ENCODE measurements at regions not wholly inside any gene's neighbourhood (a gene's known extent, or its start where the extent isn't known, plus 50 kb on each side); places are given as distances from the start of the nearest gene placed in this dataset.

DNA sequence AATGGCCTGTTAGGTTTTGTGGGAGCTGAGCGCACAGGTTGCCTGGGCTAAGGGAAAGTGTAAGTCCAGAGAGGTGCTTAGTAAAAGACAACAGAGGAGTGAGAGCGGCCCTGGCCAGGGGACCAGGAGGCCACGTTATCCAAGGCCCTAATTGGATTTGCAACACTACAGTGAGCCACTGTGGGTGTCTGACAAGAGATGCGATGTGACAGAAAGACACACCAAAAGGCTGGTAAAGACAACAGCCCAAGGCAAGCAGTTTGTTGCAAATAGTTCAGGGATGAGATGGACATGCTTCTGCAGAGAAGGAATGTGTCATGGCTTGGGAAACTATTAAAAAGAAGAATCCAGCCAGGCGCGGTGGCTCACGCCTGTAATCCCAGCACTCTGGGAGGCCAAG, 162.7 kb upstream of the KIT start:
- TF ChIP-seq SPI1 (IDR thresholded peaks at IDR 0.05; ENCODE audit: borderline replicate concordance, low read depth), result no peak
- TF ChIP-seq, protein P1, sequence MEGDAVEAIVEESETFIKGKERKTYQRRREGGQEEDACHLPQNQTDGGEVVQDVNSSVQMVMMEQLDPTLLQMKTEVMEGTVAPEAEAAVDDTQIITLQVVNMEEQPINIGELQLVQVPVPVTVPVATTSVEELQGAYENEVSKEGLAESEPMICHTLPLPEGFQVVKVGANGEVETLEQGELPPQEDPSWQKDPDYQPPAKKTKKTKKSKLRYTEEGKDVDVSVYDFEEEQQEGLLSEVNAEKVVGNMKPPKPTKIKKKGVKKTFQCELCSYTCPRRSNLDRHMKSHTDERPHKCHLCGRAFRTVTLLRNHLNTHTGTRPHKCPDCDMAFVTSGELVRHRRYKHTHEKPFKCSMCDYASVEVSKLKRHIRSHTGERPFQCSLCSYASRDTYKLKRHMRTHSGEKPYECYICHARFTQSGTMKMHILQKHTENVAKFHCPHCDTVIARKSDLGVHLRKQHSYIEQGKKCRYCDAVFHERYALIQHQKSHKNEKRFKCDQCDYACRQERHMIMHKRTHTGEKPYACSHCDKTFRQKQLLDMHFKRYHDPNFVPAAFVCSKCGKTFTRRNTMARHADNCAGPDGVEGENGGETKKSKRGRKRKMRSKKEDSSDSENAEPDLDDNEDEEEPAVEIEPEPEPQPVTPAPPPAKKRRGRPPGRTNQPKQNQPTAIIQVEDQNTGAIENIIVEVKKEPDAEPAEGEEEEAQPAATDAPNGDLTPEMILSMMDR (IDR thresholded peaks at IDR 0.05; ENCODE audit: insufficient read depth, low read length), result no peak
- TF ChIP-seq GABPA (IDR thresholded peaks at IDR 0.05; ENCODE audit: low read depth), result no peak
- TF ChIP-seq POLR2AphosphoS5 (IDR thresholded peaks at IDR 0.05; ENCODE audit: low read depth), result no peak
- TF ChIP-seq, protein P2, sequence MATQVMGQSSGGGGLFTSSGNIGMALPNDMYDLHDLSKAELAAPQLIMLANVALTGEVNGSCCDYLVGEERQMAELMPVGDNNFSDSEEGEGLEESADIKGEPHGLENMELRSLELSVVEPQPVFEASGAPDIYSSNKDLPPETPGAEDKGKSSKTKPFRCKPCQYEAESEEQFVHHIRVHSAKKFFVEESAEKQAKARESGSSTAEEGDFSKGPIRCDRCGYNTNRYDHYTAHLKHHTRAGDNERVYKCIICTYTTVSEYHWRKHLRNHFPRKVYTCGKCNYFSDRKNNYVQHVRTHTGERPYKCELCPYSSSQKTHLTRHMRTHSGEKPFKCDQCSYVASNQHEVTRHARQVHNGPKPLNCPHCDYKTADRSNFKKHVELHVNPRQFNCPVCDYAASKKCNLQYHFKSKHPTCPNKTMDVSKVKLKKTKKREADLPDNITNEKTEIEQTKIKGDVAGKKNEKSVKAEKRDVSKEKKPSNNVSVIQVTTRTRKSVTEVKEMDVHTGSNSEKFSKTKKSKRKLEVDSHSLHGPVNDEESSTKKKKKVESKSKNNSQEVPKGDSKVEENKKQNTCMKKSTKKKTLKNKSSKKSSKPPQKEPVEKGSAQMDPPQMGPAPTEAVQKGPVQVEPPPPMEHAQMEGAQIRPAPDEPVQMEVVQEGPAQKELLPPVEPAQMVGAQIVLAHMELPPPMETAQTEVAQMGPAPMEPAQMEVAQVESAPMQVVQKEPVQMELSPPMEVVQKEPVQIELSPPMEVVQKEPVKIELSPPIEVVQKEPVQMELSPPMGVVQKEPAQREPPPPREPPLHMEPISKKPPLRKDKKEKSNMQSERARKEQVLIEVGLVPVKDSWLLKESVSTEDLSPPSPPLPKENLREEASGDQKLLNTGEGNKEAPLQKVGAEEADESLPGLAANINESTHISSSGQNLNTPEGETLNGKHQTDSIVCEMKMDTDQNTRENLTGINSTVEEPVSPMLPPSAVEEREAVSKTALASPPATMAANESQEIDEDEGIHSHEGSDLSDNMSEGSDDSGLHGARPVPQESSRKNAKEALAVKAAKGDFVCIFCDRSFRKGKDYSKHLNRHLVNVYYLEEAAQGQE (IDR thresholded peaks at IDR 0.05; ENCODE audit: insufficient replicate concordance, low read depth), result no peak
- Histone ChIP-seq H3K4me3 (replicated peaks; ENCODE audit: insufficient read depth, low read length) (no peak overlapping the region), H3K27ac (replicated peaks) (no peak overlapping the region), H3K27me3 (ENCODE audit: insufficient read depth, poor library complexity, severe bottlenecking) (no peaks in the 10 kb centered on the region)
- DNase-seq (ENCODE audit: low read depth in 1 of 2, low spot score in 1 of 2), result no peak

DNA sequence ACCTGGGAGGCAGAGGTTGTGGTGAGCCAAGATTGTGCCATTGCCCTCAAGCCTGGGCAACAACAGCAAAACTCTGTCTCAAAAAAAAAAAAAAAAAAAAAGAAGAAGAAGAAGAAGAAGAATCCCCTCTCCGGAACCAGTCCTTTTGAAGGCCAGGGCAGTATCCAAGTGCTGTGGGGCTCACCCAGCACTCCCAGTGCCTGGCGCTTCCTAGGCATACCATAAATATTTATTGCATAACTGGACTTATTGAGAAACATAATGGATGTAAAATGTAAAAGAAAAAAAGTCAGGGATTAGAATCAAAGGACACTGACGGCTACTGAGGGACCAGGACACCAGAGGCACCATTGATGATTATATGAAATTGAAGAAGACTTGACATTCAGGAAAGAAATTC, 162.1 kb upstream of the KIT start:
- no peak overlapping the region for H3K4me3 ChIP-seq (replicated peaks; ENCODE audit: insufficient read depth, low read length)
- no peak for DNase-seq (ENCODE audit: low read depth in 1 of 2, low spot score in 1 of 2)
- TF ChIP-seq, protein P2 (IDR thresholded peaks at IDR 0.05; ENCODE audit: insufficient replicate concordance, low read depth), result no peak
- TF ChIP-seq POLR2AphosphoS5 (IDR thresholded peaks at IDR 0.05; ENCODE audit: low read depth), result no peak
- TF ChIP-seq GABPA (IDR thresholded peaks at IDR 0.05; ENCODE audit: low read depth), result no peak
- TF ChIP-seq, protein P1 (IDR thresholded peaks at IDR 0.05; ENCODE audit: insufficient read depth, low read length), result no peak
- no peak for TF ChIP-seq SPI1 (IDR thresholded peaks at IDR 0.05; ENCODE audit: borderline replicate concordance, low read depth)
- H3K27ac ChIP-seq (replicated peaks), result no peak overlapping the region
- H3K27me3 ChIP-seq (ENCODE audit: insufficient read depth, poor library complexity, severe bottlenecking), result no peaks in the 10 kb centered on the region

DNA sequence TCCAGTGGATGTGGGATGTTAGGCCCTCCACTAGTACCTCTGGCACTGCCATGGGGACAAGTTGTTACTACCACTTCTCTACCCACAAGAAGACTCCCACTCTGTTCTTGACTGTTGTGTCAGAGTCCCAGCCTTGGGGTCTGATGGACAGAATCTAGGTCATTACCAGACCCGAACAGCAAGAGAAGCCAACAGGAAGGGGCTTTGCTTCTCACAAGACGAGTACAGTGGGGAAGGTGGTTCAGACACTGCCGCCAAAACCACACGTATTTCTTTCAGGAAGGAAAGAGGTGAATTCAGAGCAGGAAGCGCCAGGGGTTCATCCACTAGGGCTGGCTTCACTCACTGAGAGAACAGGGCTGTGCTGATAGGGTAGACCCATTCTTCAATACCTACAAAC, 161.3 kb upstream of the KIT start:
- no peak overlapping the region for H3K4me3 ChIP-seq (replicated peaks; ENCODE audit: insufficient read depth, low read length)
- no peak overlapping the region for H3K27ac ChIP-seq (replicated peaks)
- TF ChIP-seq GABPA (IDR thresholded peaks at IDR 0.05; ENCODE audit: low read depth), result no peak
- TF ChIP-seq, protein P2 (IDR thresholded peaks at IDR 0.05; ENCODE audit: insufficient replicate concordance, low read depth), result no peak
- TF ChIP-seq POLR2AphosphoS5 (IDR thresholded peaks at IDR 0.05; ENCODE audit: low read depth), result no peak
- no peak for DNase-seq (ENCODE audit: low read depth in 1 of 2, low spot score in 1 of 2)
- H3K27me3 ChIP-seq (ENCODE audit: insufficient read depth, poor library complexity, severe bottlenecking), result no peaks in the 10 kb centered on the region

DNA sequence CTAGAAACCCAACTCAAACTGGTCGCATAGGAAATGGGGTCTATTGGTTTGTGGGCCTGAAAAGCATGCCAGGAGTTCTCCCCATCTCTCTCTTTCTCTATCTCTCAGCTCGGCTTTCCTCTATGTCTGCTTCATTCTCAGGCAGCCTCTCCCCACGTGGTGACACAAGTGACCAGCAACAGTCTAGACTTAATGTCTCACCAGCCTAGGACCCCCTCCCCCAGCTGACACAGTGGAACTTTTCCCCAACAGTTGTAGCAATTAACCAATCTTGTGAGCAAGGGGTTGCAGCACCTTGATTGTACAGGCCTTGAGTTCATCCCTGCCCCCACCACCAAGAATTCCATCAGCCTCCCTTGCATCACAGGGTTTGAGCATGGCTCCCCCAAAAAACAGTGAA, 159.8 kb upstream of the KIT start:
- Histone ChIP-seq H3K4me3 (replicated peaks; ENCODE audit: insufficient read depth, low read length) (no peak overlapping the region), H3K27ac (replicated peaks) (no peak overlapping the region), H3K27me3 (ENCODE audit: insufficient read depth, poor library complexity, severe bottlenecking) (no peaks in the 10 kb centered on the region)
- no peak for DNase-seq (ENCODE audit: low read depth in 1 of 2, low spot score in 1 of 2)
- no peak for TF ChIP-seq GABPA (IDR thresholded peaks at IDR 0.05; ENCODE audit: low read depth)
- no peak for TF ChIP-seq POLR2AphosphoS5 (IDR thresholded peaks at IDR 0.05; ENCODE audit: low read depth)
- no peak for TF ChIP-seq SPI1 (IDR thresholded peaks at IDR 0.05; ENCODE audit: borderline replicate concordance, low read depth)
- TF ChIP-seq, protein P1 (IDR thresholded peaks at IDR 0.05; ENCODE audit: insufficient read depth, low read length), result no peak
- TF ChIP-seq, protein P2 (IDR thresholded peaks at IDR 0.05; ENCODE audit: insufficient replicate concordance, low read depth), result no peak

Measured in HL-60 (cell line).